Lower lobe of right lung (tissue), 2 donors: ENCODE measurements at regions not wholly inside any gene's neighbourhood (a gene's known extent, or its start where the extent isn't known, plus 50 kb on each side); places are given as distances from the start of the nearest gene placed in this dataset.

Source experiments
- ATAC-seq, 2 donors: fragments of 200-7000 bp; cut with Tn5 transposase; one replicate each; pipeline ENCODE4 v1.9.1; 2020 to 2022; ENCODE audit warnings: mild to moderate bottlenecking in 2 of 2, moderate library complexity in 2 of 2
- DNase-seq: peaks from one replicate; pipeline ENCODE4 v3.0.0-alpha.2; 2020
- H3K27ac ChIP-seq: fragments of 200-600 bp; one replicate; pipeline ENCODE4 v1.8.0; 2022
- H3K27me3 ChIP-seq: fragments of 200-600 bp; one replicate; pipeline ENCODE4 v1.8.0; 2022; ENCODE audit warnings: low read depth
- H3K36me3 ChIP-seq: fragments of 200-600 bp; one replicate; pipeline ENCODE4 v1.8.0; 2022; ENCODE audit warnings: mild to moderate bottlenecking
- H3K4me1 ChIP-seq: fragments of 200-600 bp; one replicate; pipeline ENCODE4 v1.8.0; 2022
- H3K4me3 ChIP-seq: fragments of 200-600 bp; one replicate; pipeline ENCODE4 v1.8.0; 2022; ENCODE audit warnings: mild to moderate bottlenecking
- H3K9me3 ChIP-seq: fragments of 200-600 bp; one replicate; pipeline ENCODE4 v1.8.0; 2022
- intact Hi-C: fragments of 100-400 bp; cut with DNase I; formaldehyde crosslinking; loops from one replicate; pipeline ENCODE4 v1.11.0; 2022
- TF ChIP-seq, protein P1 (sequence below): fragments of 200-600 bp; IDR thresholded peaks from one replicate; pipeline ENCODE4 v1.8.0; 2022; ENCODE audit warnings: antibody characterized with exemption, mild to moderate bottlenecking
- donor health status: DM: no; HTN: yes; CAD: no; lungs with severe emphysema.

DNA sequence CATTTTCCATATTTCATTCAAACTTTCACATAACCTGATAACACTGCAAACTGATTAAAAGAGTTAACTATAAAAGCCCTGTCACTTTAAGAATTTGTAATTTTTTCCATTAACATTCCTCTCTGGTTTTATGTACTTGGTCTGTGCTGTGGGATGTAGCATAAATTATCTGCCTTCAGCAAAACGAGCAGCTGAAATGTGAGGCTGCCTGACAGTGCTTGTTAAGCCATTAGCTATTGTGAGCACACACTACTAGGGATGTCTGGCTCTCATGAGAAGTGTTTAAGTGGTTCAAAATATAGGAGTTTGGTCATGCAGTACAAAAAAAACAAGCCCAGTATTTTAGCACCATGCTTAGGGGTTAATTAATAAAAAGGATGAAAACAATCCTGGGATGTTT lies 63.0 kb downstream of the HOXA1 start:
- intact Hi-C loops, result no loop called here
- H3K4me1 ChIP-seq, result peaks cover 12% of the 10 kb centered on the region
- TF ChIP-seq, protein P1, sequence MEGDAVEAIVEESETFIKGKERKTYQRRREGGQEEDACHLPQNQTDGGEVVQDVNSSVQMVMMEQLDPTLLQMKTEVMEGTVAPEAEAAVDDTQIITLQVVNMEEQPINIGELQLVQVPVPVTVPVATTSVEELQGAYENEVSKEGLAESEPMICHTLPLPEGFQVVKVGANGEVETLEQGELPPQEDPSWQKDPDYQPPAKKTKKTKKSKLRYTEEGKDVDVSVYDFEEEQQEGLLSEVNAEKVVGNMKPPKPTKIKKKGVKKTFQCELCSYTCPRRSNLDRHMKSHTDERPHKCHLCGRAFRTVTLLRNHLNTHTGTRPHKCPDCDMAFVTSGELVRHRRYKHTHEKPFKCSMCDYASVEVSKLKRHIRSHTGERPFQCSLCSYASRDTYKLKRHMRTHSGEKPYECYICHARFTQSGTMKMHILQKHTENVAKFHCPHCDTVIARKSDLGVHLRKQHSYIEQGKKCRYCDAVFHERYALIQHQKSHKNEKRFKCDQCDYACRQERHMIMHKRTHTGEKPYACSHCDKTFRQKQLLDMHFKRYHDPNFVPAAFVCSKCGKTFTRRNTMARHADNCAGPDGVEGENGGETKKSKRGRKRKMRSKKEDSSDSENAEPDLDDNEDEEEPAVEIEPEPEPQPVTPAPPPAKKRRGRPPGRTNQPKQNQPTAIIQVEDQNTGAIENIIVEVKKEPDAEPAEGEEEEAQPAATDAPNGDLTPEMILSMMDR, result no peak
- H3K36me3 ChIP-seq, result no peaks in the 10 kb centered on the region
- H3K9me3 ChIP-seq, result no peaks in the 10 kb centered on the region
- H3K27ac ChIP-seq, result no peak overlapping the region
- ATAC-seq (no peak), DNase-seq (no peak)
- H3K4me3 ChIP-seq, result no peak overlapping the region
- H3K27me3 ChIP-seq, result no peaks in the 10 kb centered on the region

DNA sequence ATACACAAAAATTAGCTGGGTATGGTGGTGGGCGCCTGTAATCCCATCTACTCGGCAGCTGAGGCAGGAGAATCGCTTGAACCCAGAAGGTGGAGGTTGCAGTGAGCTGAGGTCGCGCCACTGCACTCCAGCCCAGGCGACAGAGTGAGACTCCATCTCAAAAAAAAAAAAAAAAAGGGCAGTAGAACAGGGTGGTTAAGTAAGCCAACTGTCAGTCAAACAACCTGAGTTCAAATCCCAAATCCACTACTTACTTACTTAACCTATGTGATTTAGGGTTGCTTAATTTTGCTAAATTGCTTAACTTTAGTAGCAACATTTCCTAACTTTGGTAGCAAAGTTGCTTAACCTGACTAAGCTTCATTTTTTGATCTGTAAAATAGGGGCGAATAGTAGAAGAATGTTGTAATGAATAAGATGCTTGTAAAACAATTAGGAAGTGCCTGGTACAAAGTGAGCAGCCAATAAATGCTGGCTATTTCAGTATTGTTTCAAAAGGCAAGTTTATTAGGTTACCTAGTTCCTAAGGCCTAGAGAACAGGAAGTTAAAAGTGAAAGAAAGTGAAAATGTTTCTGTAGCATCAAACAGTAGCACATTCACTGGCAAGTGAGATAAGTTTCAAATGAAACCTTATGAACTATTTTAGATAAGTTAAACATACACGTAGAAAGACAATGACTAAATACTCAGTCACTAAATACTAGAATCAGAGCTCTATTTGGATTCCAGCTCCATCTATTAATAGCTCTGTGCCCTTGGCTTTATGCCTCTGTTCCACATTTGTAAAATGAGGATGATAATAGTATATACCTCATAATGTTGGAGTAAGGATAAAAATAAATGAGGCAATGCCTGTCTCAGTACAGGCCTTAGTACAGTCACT lies 64.3 kb downstream of the HOXA1 start:
- Histone ChIP-seq H3K27ac (peak overlapping the region; percentile 47), H3K36me3 (no peaks in the 10 kb centered on the region), H3K4me3 (no peak overlapping the region), H3K4me1 (peaks cover 12% of the 10 kb centered on the region), H3K27me3 (no peaks in the 10 kb centered on the region), H3K9me3 (no peaks in the 10 kb centered on the region)
- TF ChIP-seq, protein P1, result no peak
- no peak for DNase-seq
- intact Hi-C loops, result no loop called here
- peak; percentile 48 to 60 for ATAC-seq

DNA sequence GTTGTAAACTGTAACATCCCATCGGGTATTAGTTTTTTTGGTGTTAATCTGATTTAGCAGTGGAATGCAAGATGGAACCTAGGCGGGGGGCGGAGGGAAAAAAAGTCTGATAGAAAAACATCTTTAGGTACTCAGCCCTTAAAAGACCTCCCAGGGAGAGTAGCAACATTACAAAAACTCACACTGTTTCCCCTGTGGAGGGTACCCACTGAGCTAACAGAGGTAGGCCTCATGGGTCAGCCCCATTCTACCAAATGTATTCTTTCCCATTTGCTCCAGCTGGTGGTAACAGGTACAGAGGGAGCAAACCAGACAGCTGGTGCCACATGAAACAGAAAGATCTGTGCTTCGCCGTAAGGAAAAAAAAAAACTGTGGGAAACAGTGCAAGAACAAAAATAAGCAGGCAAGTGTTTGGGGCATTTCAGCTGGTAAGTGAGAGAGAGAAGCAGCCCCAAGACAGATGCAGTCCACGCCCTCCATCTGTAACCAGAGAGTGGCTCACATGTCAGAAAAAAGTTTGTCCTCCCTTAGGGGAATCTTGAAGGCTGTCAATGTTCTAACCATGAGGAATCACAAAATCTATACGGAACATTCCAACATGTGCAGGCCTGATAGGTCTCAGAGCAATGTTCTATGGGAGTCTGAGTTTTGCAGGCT lies 65.3 kb downstream of the HOXA1 start:
- TF ChIP-seq, protein P1, result no peak
- Histone ChIP-seq H3K9me3 (no peaks in the 10 kb centered on the region), H3K36me3 (no peaks in the 10 kb centered on the region), H3K4me3 (no peak overlapping the region), H3K27me3 (no peaks in the 10 kb centered on the region), H3K27ac (no peak overlapping the region), H3K4me1 (peaks cover 12% of the 10 kb centered on the region)
- intact Hi-C loops, result no loop called here
- ATAC-seq (no peak), DNase-seq (no peak)

DNA sequence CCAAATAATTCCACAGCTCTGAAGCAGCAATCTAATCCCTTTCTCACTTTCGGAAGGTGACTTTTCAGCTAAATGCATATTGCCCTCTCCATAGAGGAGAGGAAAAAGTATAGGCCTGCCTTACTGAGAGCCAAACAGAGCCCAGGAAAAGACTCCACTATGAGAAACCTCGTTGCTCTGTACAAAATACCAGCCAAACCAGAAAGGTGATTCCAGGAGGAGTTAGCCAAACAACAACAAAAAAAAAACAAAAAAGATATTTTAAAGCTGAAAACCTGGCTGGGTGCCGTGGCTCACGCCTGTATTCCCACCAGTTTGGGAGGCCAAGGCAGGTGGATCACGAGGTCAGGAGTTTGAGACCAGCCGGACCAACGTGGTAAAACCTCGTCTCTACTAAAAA lies 70.5 kb downstream of the HOXA1 start:
- DNase-seq (no peak), ATAC-seq (no peak)
- H3K36me3 ChIP-seq, result no peaks in the 10 kb centered on the region
- H3K4me3 ChIP-seq, result no peak overlapping the region
- H3K27ac ChIP-seq, result no peak overlapping the region
- H3K4me1 ChIP-seq, result no peaks in the 10 kb centered on the region
- no peaks in the 10 kb centered on the region for H3K9me3 ChIP-seq
- no peaks in the 10 kb centered on the region for H3K27me3 ChIP-seq
- TF ChIP-seq, protein P1, result no peak
- intact Hi-C loops, result no loop called here

DNA sequence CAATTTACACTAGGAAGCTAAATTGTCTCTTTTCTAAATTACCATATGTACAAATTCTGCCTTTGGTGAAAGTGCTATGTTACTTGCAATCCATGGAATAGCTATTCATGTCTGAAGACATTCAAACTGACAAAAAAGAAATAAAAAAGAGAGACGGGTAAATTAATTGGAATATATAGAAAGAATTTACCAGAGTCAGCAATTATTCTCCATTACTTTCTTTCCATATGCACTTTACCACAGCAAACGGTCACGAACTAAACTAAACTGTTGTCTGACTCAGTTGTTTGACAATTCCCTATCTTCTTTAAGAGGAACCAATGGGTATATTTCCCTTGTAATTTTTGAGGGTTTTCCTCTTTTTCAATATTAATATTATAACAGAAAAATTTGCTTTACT lies 85.7 kb downstream of the HOXA1 start:
- intact Hi-C loops, result no loop called here
- TF ChIP-seq, protein P1, result no peak
- peaks cover 8% of the 10 kb centered on the region for H3K9me3 ChIP-seq
- H3K27ac ChIP-seq, result no peak overlapping the region
- H3K4me3 ChIP-seq, result no peak overlapping the region
- no peaks in the 10 kb centered on the region for H3K4me1 ChIP-seq
- DNase-seq, result no peak
- no peaks in the 10 kb centered on the region for H3K27me3 ChIP-seq
- H3K36me3 ChIP-seq, result no peaks in the 10 kb centered on the region
- no peak for ATAC-seq
